Parathyroid adenoma (tissue), 2 donors: ENCODE measurements at regions not wholly inside any gene's neighbourhood (a gene's known extent, or its start where the extent isn't known, plus 50 kb on each side); places are given as distances from the start of the nearest gene placed in this dataset.

ENCODE experiments used
- H2AFZ ChIP-seq: fragments of 300-600 bp; sonication (generic); one replicate; pipeline ENCODE4 v1.7.0; 2017; ENCODE audit warnings: antibody characterized with exemption, mild to moderate bottlenecking
- H3K27ac ChIP-seq: fragments of 300-600 bp; sonication (generic); one replicate; pipeline ENCODE4 v1.7.0; 2017
- H3K27me3 ChIP-seq: fragments of 300-600 bp; sonication (generic); one replicate; pipeline ENCODE4 v1.7.0; 2017; ENCODE audit warnings: low read length; ENCODE audit not compliant: control insufficient read depth, insufficient read depth
- H3K36me3 ChIP-seq: fragments of 300-600 bp; sonication (generic); one replicate; pipeline ENCODE4 v1.7.0; 2017; ENCODE audit warnings: low read length; ENCODE audit not compliant: control insufficient read depth, insufficient read depth
- H3K4me1 ChIP-seq: fragments of 300-600 bp; sonication (generic); one replicate; pipeline ENCODE4 v1.7.0; 2017; ENCODE audit warnings: control low read depth
- H3K4me2 ChIP-seq: fragments of 300-600 bp; sonication (generic); one replicate; pipeline ENCODE4 v1.7.0; 2017; ENCODE audit warnings: low read length
- H3K4me3 ChIP-seq: fragments of 300-600 bp; sonication (generic); one replicate; pipeline ENCODE4 v1.7.0; 2017; ENCODE audit warnings: low read depth, low read length
- H3K79me2 ChIP-seq: fragments of 300-600 bp; sonication (generic); one replicate; pipeline ENCODE4 v1.7.0; 2017; ENCODE audit warnings: control low read depth
- H3K9ac ChIP-seq: fragments of 300-600 bp; sonication (generic); one replicate; pipeline ENCODE4 v1.7.0; 2017; ENCODE audit warnings: mild to moderate bottlenecking
- H3K9me3 ChIP-seq: fragments of 300-600 bp; sonication (generic); one replicate; pipeline ENCODE4 v1.7.0; 2017; ENCODE audit warnings: low read length; ENCODE audit not compliant: control insufficient read depth
- CTCF ChIP-seq: fragments of 300-600 bp; sonication (generic); IDR thresholded peaks from one replicate; pipeline ENCODE4 v1.7.0; 2017; ENCODE audit warnings: antibody characterized with exemption, mild to moderate bottlenecking
- donor health status: primary hyperparathyroidism.

DNA sequence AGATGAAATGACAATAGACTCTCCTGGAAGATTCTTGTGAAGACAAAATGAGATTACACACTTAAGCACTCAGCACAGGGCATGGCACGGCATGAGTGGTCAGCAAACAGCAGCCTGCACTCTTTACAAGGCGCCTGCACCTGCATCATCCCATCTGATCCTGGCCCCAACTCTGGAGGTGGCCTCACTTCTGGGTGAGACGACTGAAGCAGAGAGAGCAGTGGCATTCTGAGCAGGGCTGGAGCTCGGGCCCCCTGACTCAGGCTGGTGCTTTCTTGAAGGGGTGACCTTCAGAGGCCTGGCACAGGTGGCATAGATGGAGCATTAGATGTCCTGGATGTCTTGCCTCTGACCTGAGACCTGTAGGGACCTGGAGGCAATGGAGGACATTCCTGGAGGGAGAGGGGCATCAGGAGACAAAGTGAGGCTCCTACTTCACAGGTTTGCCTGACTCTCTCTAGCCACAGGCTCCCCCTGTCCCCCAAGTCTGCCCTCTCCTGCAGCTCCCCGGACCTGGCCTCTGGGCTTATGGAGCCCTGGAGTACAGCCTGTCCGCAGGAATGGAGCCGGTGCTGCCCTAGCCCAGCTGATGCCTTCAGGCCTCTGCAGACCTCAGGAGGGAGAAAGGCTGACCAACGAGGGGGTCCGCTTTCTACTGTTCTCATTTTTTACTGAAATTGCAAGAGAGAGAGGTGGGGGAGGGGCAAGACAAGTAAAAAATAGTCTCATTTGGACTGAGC is 65.5 kb upstream of the THY1 start:
- no peaks in the 10 kb centered on the region for H3K9me3 ChIP-seq
- no peaks in the 10 kb centered on the region for H3K79me2 ChIP-seq
- H3K4me3 ChIP-seq, result no peak overlapping the region
- no peaks in the 10 kb centered on the region for H3K27me3 ChIP-seq
- H3K4me1 ChIP-seq, result no peaks in the 10 kb centered on the region
- no peak for TF ChIP-seq CTCF
- no peak overlapping the region for H3K9ac ChIP-seq
- H3K4me2 ChIP-seq, result no peak overlapping the region
- H3K27ac ChIP-seq, result no peak overlapping the region
- H2AFZ ChIP-seq, result no peak overlapping the region
- H3K36me3 ChIP-seq, result no peaks in the 10 kb centered on the region

- Histone ChIP-seq H3K4me2 (no peak overlapping the region), H3K27ac (no peak overlapping the region), H3K9ac (no peak overlapping the region), H3K27me3 (no peaks in the 10 kb centered on the region), H3K9me3 (no peaks in the 10 kb centered on the region), H3K4me3 (no peak overlapping the region), H3K79me2 (no peaks in the 10 kb centered on the region), H3K4me1 (no peaks in the 10 kb centered on the region), H3K36me3 (no peaks in the 10 kb centered on the region), H2AFZ (no peak overlapping the region)
- TF ChIP-seq CTCF, result no peak
Observed at GRCh38 chr11:119486691-119487259, 63.8 kb upstream of the THY1 start.

DNA sequence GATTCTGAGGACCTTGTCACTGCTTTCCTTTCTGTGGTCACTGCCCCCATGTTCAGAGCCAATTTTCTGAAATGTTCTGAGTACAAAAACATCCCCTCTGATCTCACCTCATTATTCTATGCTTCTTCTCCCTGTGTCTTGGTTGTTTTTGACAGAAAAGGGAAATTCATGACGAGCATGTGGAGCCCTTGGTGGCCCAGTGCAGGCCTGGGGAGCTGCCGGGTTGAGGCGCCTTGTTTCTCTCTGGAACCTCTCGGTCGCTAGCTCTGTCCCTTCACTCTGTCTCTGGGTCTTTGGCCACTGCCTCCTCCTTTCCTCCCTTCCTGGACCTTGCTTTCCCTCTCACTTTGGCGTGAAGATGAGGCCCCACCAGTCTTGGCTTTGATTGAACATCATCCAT is 63.0 kb upstream of the THY1 start:
- no peaks in the 10 kb centered on the region for H3K9me3 ChIP-seq
- H3K79me2 ChIP-seq, result no peaks in the 10 kb centered on the region
- peaks cover 1% of the 10 kb centered on the region for H3K4me1 ChIP-seq
- no peak overlapping the region for H3K9ac ChIP-seq
- no peak overlapping the region for H3K4me2 ChIP-seq
- H3K27ac ChIP-seq, result no peak overlapping the region
- no peaks in the 10 kb centered on the region for H3K36me3 ChIP-seq
- no peak overlapping the region for H3K4me3 ChIP-seq
- H2AFZ ChIP-seq, result no peak overlapping the region
- TF ChIP-seq CTCF, result no peak
- H3K27me3 ChIP-seq, result no peaks in the 10 kb centered on the region

DNA sequence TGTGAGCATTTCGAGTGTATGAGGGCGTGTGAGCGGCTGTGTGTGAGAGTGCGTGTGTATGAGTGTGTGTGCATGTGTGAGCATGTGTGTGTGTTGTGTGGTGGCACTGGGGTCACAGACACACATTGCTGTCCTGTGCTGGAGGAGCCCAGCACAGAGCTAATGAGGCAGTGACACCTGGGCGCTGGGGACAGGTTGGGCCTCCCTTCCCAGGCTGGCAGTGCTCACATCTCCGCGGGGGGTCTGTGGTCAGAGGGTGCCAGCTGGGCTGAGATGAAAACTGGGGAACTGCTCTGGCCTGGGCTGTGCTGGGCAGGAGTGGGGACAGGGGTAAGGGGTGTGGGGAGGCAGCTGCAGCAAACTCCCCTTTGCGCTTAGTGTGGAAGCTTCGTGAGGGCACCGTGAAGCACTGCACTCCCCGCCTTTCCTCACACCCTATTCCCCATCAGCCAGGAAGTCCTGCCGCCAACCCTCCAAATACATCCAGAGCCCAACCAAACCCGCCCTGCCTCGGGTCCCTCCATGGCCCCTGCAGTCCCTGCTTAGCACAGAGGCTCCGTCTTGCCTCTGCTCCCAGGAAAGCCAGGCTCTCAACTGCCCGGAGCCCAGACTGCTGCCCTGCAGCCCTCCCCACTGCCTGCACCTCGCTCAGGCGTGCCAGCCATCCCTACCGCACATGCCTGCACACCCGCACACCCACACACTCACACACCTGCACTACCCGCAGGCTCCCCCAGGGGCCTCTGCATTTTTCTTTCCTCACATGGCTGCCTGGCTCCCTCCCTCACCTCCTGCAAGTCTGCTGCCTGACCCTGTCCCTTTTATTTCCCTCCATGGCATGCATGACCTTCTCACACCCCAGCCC is 62.0 kb upstream of the THY1 start:
- Histone ChIP-seq H3K4me3 (no peak overlapping the region), H3K4me1 (peaks cover 3% of the 10 kb centered on the region), H3K9me3 (no peaks in the 10 kb centered on the region), H3K27ac (no peak overlapping the region), H3K9ac (no peak overlapping the region), H3K27me3 (no peaks in the 10 kb centered on the region), H3K79me2 (no peaks in the 10 kb centered on the region), H3K36me3 (no peaks in the 10 kb centered on the region), H2AFZ (no peak overlapping the region), H3K4me2 (no peak overlapping the region)
- no peak for TF ChIP-seq CTCF
